Sigmoid colon (tissue), 6 donors: ENCODE measurements at regions not wholly inside any gene's neighbourhood (a gene's known extent, or its start where the extent isn't known, plus 50 kb on each side); places are given as distances from the start of the nearest gene placed in this dataset.

Experiments used
- DNase-seq: peaks from one replicate; pipeline ENCODE4 v3.0.0-alpha.2; 2019
- H3K27ac ChIP-seq, 4 donors: fragments of 200-600 bp; sonication (generic); one replicate each; pipeline ENCODE4 v1.5.1; 2016 to 2019; ENCODE audit warnings: mild to moderate bottlenecking in 1 of 4
- H3K27me3 ChIP-seq, 3 donors: fragments of 200-600 bp; sonication (generic); one replicate each; pipeline ENCODE4 v1.5.1; 2019; ENCODE audit warnings: mild to moderate bottlenecking in 1 of 3
- H3K36me3 ChIP-seq, 4 donors: fragments of 200-600 bp; sonication (generic); one replicate each; pipeline ENCODE4 v1.5.1; 2016 to 2019
- H3K4me1 ChIP-seq, 4 donors: fragments of 200-600 bp; sonication (generic); one replicate each; pipeline ENCODE4 v1.5.1; 2017 to 2019
- H3K4me3 ChIP-seq, 4 donors: fragments of 200-600 bp; sonication (generic); one replicate each; pipeline ENCODE4 v1.5.1; 2017 to 2019; ENCODE audit warnings: mild to moderate bottlenecking in 2 of 4, moderate library complexity in 1 of 4
- H3K9me3 ChIP-seq, 4 donors: fragments of 200-600 bp in 3 of 4; sonication (generic) in 3 of 4; one replicate each; pipeline versions ENCODE4 v1.5.1 to v1.6.1; 2013 to 2019
- CTCF ChIP-seq, 4 experiments: fragments of 450-650 bp in 3 of 4; fragments of 200-600 bp in 1 of 4; IDR thresholded peaks; one replicate each; pipeline ENCODE4 v1.5.1; 2016 to 2019; ENCODE audit warnings: antibody characterized with exemption in 4 of 4, mild to moderate bottlenecking in 3 of 4, moderate library complexity in 2 of 4
- EP300 ChIP-seq, 4 donors: sonication (generic); formaldehyde crosslinking; IDR thresholded peaks; one replicate each; pipeline ENCODE4 v1.6.1; 2017; ENCODE audit warnings: antibody characterized with exemption in 4 of 4
- POLR2A ChIP-seq, 2 donors: fragments of 450-650 bp; IDR thresholded peaks; one replicate each; pipeline ENCODE4 v1.6.1; 2016; ENCODE audit warnings: antibody characterized with exemption in 2 of 2, mild to moderate bottlenecking in 2 of 2, moderate library complexity in 2 of 2
- POLR2AphosphoS5 ChIP-seq, 4 donors: sonication (generic); formaldehyde crosslinking; IDR thresholded peaks; one replicate each; pipeline ENCODE4 v1.6.1; 2017; ENCODE audit warnings: antibody characterized with exemption in 4 of 4
- WGBS, 2 donors: extraction: QIAGEN DNeasy Blood & Tissue Kit; methylation state at CpG; one replicate each; pipeline ENCODE4 v1.1.7; 2013; 5-methylcytosine and 5-hydroxymethylcytosine counted together
- intact Hi-C: fragments of 100-400 bp; cut with DNase I; formaldehyde crosslinking; loops from one replicate; pipeline ENCODE4 v1.15.1; 2023
- donor health status: healthy with polysubstance abuse.
- donor health status: healthy.

GRCh38 chr14:22513066-22513812, 75.8 kb downstream of the DAD1 start:
- no peak for DNase-seq
- intact Hi-C loops: no loop called here
- Histone ChIP-seq H3K4me1 (peaks cover 0 to 84% (median 80%) of the 10 kb centered on the region in 4 donors), H3K27ac (peak overlapping the region; percentile 60 to 77 (median 61)), H3K9me3 (no peaks in the 10 kb centered on the region), H3K27me3 (no peaks in the 10 kb centered on the region), H3K4me3 (no peak overlapping the region), H3K36me3 (no peaks in the 10 kb centered on the region)
- WGBS, 2 donors: 69 to 87% methylated on average over 3 of the region's 3 CpGs
- TF ChIP-seq POLR2AphosphoS5 (IDR thresholded peaks at IDR 0.05): no peak
- TF ChIP-seq CTCF (IDR thresholded peaks at IDR 0.05): no peak
- TF ChIP-seq EP300 (IDR thresholded peaks at IDR 0.05): no peak
- TF ChIP-seq POLR2A (IDR thresholded peaks at IDR 0.05): no peak

DNA sequence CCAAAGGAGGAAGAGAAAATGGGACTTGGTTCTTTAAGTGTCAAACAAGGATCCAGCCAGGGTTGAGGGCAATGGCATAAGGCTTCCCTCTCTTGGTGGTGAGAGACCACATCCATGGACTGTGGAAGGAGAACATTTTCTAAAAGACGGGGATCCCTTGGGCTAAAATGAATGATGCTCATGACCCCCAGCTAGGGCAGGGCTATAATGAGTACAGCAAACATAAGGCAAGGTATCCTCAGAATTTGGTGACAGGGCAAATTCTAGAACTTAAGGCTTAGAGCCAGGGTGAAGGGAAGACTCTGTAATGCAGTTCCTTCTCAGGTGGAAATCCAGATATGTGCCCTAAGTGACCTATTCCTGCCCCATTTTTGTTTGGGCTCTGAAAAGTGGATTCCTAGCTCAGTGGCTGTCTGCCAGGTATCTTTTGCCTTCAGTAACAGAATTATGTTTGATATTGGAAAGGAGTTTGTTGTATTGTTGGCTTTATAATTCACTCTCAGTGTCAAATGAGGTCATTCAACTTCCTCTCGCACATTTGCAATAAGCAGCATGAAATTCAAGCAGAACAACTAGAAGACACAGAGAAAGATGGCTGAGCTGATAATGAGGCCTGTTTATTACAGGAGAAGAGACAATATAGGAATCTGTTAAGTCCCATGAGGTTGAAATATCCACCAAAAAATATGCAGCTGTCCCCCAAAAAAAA, 76.8 kb downstream of the DAD1 start:
- Histone ChIP-seq H3K27me3 (no peaks in the 10 kb centered on the region), H3K36me3 (no peaks in the 10 kb centered on the region), H3K4me3 (no peak overlapping the region), H3K9me3 (no peaks in the 10 kb centered on the region), H3K4me1 (peaks cover 0 to 80% (median 76%) of the 10 kb centered on the region in 4 donors), H3K27ac (peak overlapping the region; percentile 60 to 77 (median 61))
- intact Hi-C loops: no loop called here
- no peak for TF ChIP-seq EP300 (IDR thresholded peaks at IDR 0.05)
- TF ChIP-seq POLR2A (IDR thresholded peaks at IDR 0.05): no peak
- no peak for TF ChIP-seq CTCF (IDR thresholded peaks at IDR 0.05)
- no peak for TF ChIP-seq POLR2AphosphoS5 (IDR thresholded peaks at IDR 0.05)
- whole genome bisulfite sequencing, 2 donors: 60 to 84% methylated on average over 2 of the region's 2 CpGs
- DNase-seq: no peak

GRCh38 chr14:22510527-22511110, 78.4 kb downstream of the DAD1 start:
- H3K4me1 ChIP-seq: peaks cover 0 to 70% (median 63%) of the 10 kb centered on the region in 4 donors
- H3K27me3 ChIP-seq: no peaks in the 10 kb centered on the region
- H3K4me3 ChIP-seq: no peak overlapping the region
- 44 to 53% methylated on average over 3 of the region's 3 CpGs for WGBS, 2 donors
- DNase-seq: no peak
- H3K9me3 ChIP-seq: no peaks in the 10 kb centered on the region
- TF ChIP-seq CTCF (IDR thresholded peaks at IDR 0.05) (no peak), POLR2A (IDR thresholded peaks at IDR 0.05) (no peak), EP300 (IDR thresholded peaks at IDR 0.05) (peak in 1 of 4 donors; percentile 8), POLR2AphosphoS5 (IDR thresholded peaks at IDR 0.05) (peak in 1 of 4 donors; percentile 11)
- no peaks in the 10 kb centered on the region for H3K36me3 ChIP-seq
- H3K27ac ChIP-seq: peak overlapping the region in 3 of 4 donors; percentile 12 to 77 (median 54)
- intact Hi-C loops: no loop called here

DNA sequence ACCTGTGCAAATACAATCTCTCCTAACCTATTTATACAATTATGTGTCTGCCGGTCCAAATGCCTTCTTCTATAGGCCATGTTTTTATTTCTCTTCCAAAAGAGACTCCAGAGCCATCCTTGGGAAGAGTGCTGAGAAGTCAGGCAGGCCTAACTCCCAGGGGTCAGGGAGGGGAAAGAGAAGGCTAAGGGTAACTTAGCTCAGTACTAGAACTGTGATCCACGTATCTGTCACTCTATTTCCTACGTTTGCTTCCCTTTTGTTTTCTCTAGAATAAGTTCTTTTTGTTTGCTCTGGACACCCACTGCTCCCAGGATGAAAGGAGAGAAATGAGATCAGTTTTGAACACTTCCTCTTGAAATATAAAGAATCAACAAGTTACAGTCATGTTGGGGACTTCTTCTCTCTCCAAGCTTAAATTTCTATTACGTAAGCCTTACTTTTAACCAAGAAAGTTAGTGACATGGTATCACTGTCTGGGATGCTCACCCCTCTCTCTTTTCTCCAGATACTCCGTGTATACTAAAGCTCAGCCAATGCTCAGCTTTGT, 79.2 kb downstream of the DAD1 start:
- WGBS, 2 donors: 25 to 47% methylated on average over 5 of the region's 5 CpGs
- intact Hi-C loops: no loop called here
- H3K9me3 ChIP-seq: no peaks in the 10 kb centered on the region
- peaks cover 0 to 62% (median 55%) of the 10 kb centered on the region in 4 donors for H3K4me1 ChIP-seq
- no peak for TF ChIP-seq POLR2A (IDR thresholded peaks at IDR 0.05)
- TF ChIP-seq EP300 (IDR thresholded peaks at IDR 0.05): no peak
- no peak for TF ChIP-seq POLR2AphosphoS5 (IDR thresholded peaks at IDR 0.05)
- no peak for TF ChIP-seq CTCF (IDR thresholded peaks at IDR 0.05)
- no peak overlapping the region for H3K4me3 ChIP-seq
- H3K27me3 ChIP-seq: no peaks in the 10 kb centered on the region
- DNase-seq: no peak
- peak overlapping the region in 3 of 4 donors; percentile 12 to 77 (median 54) for H3K27ac ChIP-seq
- H3K36me3 ChIP-seq: no peaks in the 10 kb centered on the region
